Sigmoid colon (tissue), 6 donors: ENCODE measurements at regions not wholly inside any gene's neighbourhood (a gene's known extent, or its start where the extent isn't known, plus 50 kb on each side); places are given as distances from the start of the nearest gene placed in this dataset.

Source experiments
- DNase-seq: peaks from one replicate; pipeline ENCODE4 v3.0.0-alpha.2; 2019
- H3K27ac ChIP-seq, 4 donors: fragments of 200-600 bp; sonication (generic); one replicate each; pipeline ENCODE4 v1.5.1; 2016 to 2019; ENCODE audit warnings: mild to moderate bottlenecking in 1 of 4
- H3K27me3 ChIP-seq, 3 donors: fragments of 200-600 bp; sonication (generic); one replicate each; pipeline ENCODE4 v1.5.1; 2019; ENCODE audit warnings: mild to moderate bottlenecking in 1 of 3
- H3K36me3 ChIP-seq, 4 donors: fragments of 200-600 bp; sonication (generic); one replicate each; pipeline ENCODE4 v1.5.1; 2016 to 2019
- H3K4me1 ChIP-seq, 4 donors: fragments of 200-600 bp; sonication (generic); one replicate each; pipeline ENCODE4 v1.5.1; 2017 to 2019
- H3K4me3 ChIP-seq, 4 donors: fragments of 200-600 bp; sonication (generic); one replicate each; pipeline ENCODE4 v1.5.1; 2017 to 2019; ENCODE audit warnings: mild to moderate bottlenecking in 2 of 4, moderate library complexity in 1 of 4
- H3K9me3 ChIP-seq, 4 donors: fragments of 200-600 bp in 3 of 4; sonication (generic) in 3 of 4; one replicate each; pipeline versions ENCODE4 v1.5.1 to v1.6.1; 2013 to 2019
- CTCF ChIP-seq, 4 experiments: fragments of 450-650 bp in 3 of 4; fragments of 200-600 bp in 1 of 4; IDR thresholded peaks; one replicate each; pipeline ENCODE4 v1.5.1; 2016 to 2019; ENCODE audit warnings: antibody characterized with exemption in 4 of 4, mild to moderate bottlenecking in 3 of 4, moderate library complexity in 2 of 4
- EP300 ChIP-seq, 4 donors: sonication (generic); formaldehyde crosslinking; IDR thresholded peaks; one replicate each; pipeline ENCODE4 v1.6.1; 2017; ENCODE audit warnings: antibody characterized with exemption in 4 of 4
- POLR2A ChIP-seq, 2 donors: fragments of 450-650 bp; IDR thresholded peaks; one replicate each; pipeline ENCODE4 v1.6.1; 2016; ENCODE audit warnings: antibody characterized with exemption in 2 of 2, mild to moderate bottlenecking in 2 of 2, moderate library complexity in 2 of 2
- POLR2AphosphoS5 ChIP-seq, 4 donors: sonication (generic); formaldehyde crosslinking; IDR thresholded peaks; one replicate each; pipeline ENCODE4 v1.6.1; 2017; ENCODE audit warnings: antibody characterized with exemption in 4 of 4
- WGBS, 2 donors: extraction: QIAGEN DNeasy Blood & Tissue Kit; methylation state at CpG; one replicate each; pipeline ENCODE4 v1.1.7; 2013; 5-methylcytosine and 5-hydroxymethylcytosine counted together
- intact Hi-C: fragments of 100-400 bp; cut with DNase I; formaldehyde crosslinking; loops from one replicate; pipeline ENCODE4 v1.15.1; 2023
- donor health status: healthy with polysubstance abuse.
- donor health status: healthy.

GRCh38 chr4:180814875-180815417 is 1428.3 kb upstream of the TENM3 start:
- Histone ChIP-seq H3K27ac (no peak overlapping the region), H3K4me3 (no peak overlapping the region), H3K4me1 (no peaks in the 10 kb centered on the region), H3K27me3 (no peaks in the 10 kb centered on the region), H3K36me3 (no peaks in the 10 kb centered on the region), H3K9me3 (no peaks in the 10 kb centered on the region)
- intact Hi-C loops = no loop called here
- WGBS, 2 donors = 74 to 84% methylated on average over 3 of the region's 3 CpGs
- TF ChIP-seq POLR2AphosphoS5 (IDR thresholded peaks at IDR 0.05) (no peak), POLR2A (IDR thresholded peaks at IDR 0.05) (no peak), CTCF (IDR thresholded peaks at IDR 0.05) (no peak), EP300 (IDR thresholded peaks at IDR 0.05) (no peak)
- DNase-seq = no peak

- no peaks in the 10 kb centered on the region for H3K9me3 ChIP-seq
- 80 to 87% methylated on average over 6 of the region's 6 CpGs for WGBS, 2 donors
Observed at GRCh38 chr4:180817529-180817928, 1425.7 kb upstream of the TENM3 start.

GRCh38 chr4:180823108-180823507 is 1420.1 kb upstream of the TENM3 start:
- Histone ChIP-seq H3K4me1 (peaks cover 0 to 11% (median 4%) of the 10 kb centered on the region in 4 donors), H3K9me3 (no peaks in the 10 kb centered on the region), H3K27ac (no peak overlapping the region), H3K36me3 (no peaks in the 10 kb centered on the region), H3K4me3 (no peak overlapping the region), H3K27me3 (no peaks in the 10 kb centered on the region)
- intact Hi-C loops = no loop called here
- no peak for TF ChIP-seq POLR2AphosphoS5 (IDR thresholded peaks at IDR 0.05)
- TF ChIP-seq POLR2A (IDR thresholded peaks at IDR 0.05) = no peak
- TF ChIP-seq EP300 (IDR thresholded peaks at IDR 0.05) = no peak
- no peak for TF ChIP-seq CTCF (IDR thresholded peaks at IDR 0.05)
- no peak for DNase-seq
- 35 to 42% methylated on average over 2 of the region's 2 CpGs for WGBS, 2 donors

More at GRCh38 chr4:180817529-180817928, 1425.7 kb upstream of the TENM3 start:
- TF ChIP-seq POLR2A (IDR thresholded peaks at IDR 0.05) = no peak
- Histone ChIP-seq H3K4me3 (no peak overlapping the region), H3K36me3 (no peaks in the 10 kb centered on the region), H3K4me1 (no peaks in the 10 kb centered on the region), H3K27me3 (no peaks in the 10 kb centered on the region), H3K27ac (no peak overlapping the region)
- DNase-seq = no peak
- intact Hi-C loops = no loop called here

GRCh38 chr4:180827232-180828009 is 1415.8 kb upstream of the TENM3 start:
- H3K36me3 ChIP-seq = no peaks in the 10 kb centered on the region
- H3K27ac ChIP-seq = peak overlapping the region in 1 of 4 donors; percentile 11
- H3K9me3 ChIP-seq = no peaks in the 10 kb centered on the region
- no peaks in the 10 kb centered on the region for H3K27me3 ChIP-seq
- peak overlapping the region; percentile 14 to 39 (median 31) for H3K4me3 ChIP-seq
- TF ChIP-seq POLR2A (IDR thresholded peaks at IDR 0.05) (no peak), EP300 (IDR thresholded peaks at IDR 0.05) (no peak), CTCF (IDR thresholded peaks at IDR 0.05) (no peak)
- no peak for DNase-seq
- peaks cover 0 to 12% (median 4%) of the 10 kb centered on the region in 4 donors for H3K4me1 ChIP-seq
- WGBS, 2 donors = 66 to 67% methylated on average over 7 of the region's 7 CpGs
- intact Hi-C loops = no loop called here

GRCh38 chr4:180828455-180829018 is 1414.7 kb upstream of the TENM3 start:
- Histone ChIP-seq H3K27ac (no peak overlapping the region), H3K9me3 (no peaks in the 10 kb centered on the region), H3K4me1 (peaks cover 0 to 12% (median 4%) of the 10 kb centered on the region in 4 donors), H3K4me3 (no peak overlapping the region), H3K27me3 (no peaks in the 10 kb centered on the region), H3K36me3 (no peaks in the 10 kb centered on the region)
- no peak for DNase-seq
- intact Hi-C loops = no loop called here
- TF ChIP-seq CTCF (IDR thresholded peaks at IDR 0.05) = peak in 3 of 4 experiments; percentile 24 to 53 (median 27)
- TF ChIP-seq POLR2A (IDR thresholded peaks at IDR 0.05) = no peak
- 1 to 5% methylated on average over 2 of the region's 2 CpGs for WGBS, 2 donors
